WI38 (cell line): ENCODE measurements at regions not wholly inside any gene's neighbourhood (a gene's known extent, or its start where the extent isn't known, plus 50 kb on each side); places are given as distances from the start of the nearest gene placed in this dataset.

Source experiments
- H3K4me3 ChIP-seq: 2 replicates; pipeline ENCODE4 v1.5.1; 2011; ENCODE audit warnings: low read depth, mild to moderate bottlenecking, control low read depth, low read length
- CTCF ChIP-seq: IDR thresholded peaks from 2 replicates; pipeline ENCODE4 v1.5.1; 2012; ENCODE audit warnings: low read depth, mild to moderate bottlenecking, control low read depth, low read length

- TF ChIP-seq CTCF, result no peak
- H3K4me3 ChIP-seq, result no peak overlapping the region
Measured at GRCh38 chr5:88519066-88519465, 250.4 kb upstream of the TMEM161B start.

GRCh38 chr5:88518131-88519016, 249.7 kb upstream of the TMEM161B start:
- TF ChIP-seq CTCF, result no peak
- no peak overlapping the region for H3K4me3 ChIP-seq

DNA sequence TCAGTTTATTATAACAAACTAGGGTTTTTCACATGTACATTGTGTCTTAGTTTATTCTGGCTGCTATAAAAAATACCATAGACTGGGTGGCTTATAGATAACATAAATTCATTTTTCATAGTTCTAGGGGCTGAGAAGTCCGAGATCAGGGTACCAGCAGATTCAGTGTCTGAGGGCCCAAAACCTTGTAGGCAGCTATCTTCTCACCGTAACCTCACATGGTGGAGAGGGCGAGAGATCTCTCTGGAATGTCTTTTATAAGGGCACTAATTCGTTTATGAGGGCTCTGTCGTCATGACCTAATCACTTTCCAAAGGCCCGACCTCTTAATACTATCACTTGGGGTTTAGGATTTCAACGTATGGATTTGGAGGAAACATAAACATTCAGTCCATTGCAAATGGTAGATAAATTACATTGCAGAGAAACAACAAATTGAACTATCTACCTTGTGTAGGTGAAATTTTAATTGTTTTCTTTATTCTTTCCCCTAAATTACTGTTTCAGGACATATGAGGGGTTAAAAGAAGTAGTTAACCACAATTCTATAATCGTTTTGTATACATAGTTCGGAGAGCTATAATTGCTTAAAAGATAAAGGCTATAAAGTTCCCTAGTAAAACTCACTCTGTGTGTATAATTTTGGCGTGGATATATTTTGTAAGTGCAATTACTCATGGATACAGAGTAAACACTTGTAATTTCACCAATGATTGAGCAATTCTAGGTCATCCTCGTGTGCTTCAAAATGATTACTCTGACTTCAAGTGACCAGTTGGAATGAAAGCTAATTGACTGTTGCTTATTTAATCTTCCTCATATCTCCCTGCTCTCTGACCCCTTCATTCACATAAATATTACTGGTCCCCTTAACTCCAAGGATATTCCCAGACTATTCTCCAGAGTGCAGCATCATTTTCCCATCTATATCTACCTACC, 247.5 kb upstream of the TMEM161B start:
- no peak overlapping the region for H3K4me3 ChIP-seq
- no peak for TF ChIP-seq CTCF

DNA sequence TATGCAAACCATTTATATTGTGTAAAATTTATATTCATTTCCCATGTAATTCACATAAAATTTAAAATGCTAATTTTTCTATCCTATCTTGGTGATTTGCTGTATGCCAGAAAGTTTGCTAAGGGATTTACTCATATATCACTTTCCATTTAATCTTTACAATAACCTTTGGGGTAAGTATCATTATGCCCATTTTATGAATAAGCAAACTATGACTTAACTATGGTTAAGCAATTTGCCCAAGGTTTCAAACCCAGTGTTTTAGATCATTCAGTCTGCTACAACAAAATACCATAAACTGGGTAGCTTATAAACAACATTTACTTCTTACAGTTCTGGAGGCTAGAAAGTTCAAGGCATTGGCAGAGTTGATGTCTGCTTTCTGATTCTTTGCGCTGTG, 246.4 kb upstream of the TMEM161B start:
- no peak for TF ChIP-seq CTCF
- H3K4me3 ChIP-seq, result no peak overlapping the region

DNA sequence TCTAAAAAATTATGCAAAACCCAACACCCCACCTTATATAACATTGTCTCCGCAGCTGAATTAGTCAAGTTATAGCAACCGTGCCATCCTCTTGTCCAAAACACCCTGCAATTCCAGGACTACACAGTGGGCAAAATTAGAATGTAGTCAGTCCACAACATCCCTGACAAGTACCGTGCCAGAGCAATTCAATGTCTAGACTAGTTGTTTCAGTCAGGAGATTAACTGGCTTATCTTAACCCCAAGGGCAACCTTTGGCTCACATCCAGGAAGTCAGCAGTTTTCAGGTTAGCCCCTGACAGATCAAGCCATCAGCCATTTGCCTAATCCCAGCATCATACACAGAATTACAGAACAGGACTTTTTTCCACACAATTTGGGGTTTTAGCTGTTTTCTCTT, 240.8 kb upstream of the TMEM161B start:
- H3K4me3 ChIP-seq, result no peak overlapping the region
- TF ChIP-seq CTCF, result no peak

GRCh38 chr5:88507261-88507660, 238.6 kb upstream of the TMEM161B start:
- no peak overlapping the region for H3K4me3 ChIP-seq
- no peak for TF ChIP-seq CTCF

DNA sequence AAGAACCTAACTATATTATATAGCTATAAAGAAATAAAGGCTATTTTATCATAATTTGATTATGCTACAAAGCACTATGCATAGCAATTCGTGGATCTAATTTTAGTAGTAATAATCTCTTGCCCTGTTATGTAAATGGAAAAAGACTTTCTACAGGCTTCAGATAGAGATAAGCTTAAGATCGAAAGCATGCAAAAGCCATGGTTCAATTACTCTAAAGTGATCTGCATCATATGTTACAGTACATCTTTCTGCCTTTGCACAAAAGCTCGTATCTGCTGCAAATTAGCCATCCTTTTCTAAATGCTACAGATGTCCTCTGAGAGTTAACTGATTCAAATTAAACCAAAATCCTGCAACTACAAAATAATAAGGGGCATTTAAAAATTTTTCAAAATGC, 234.8 kb upstream of the TMEM161B start:
- no peak for TF ChIP-seq CTCF
- H3K4me3 ChIP-seq, result no peak overlapping the region
